ENCODE measurements at regions not wholly inside any gene's neighbourhood (a gene's known extent, or its start where the extent isn't known, plus 50 kb on each side); places are given as distances from the start of the nearest gene placed in this dataset.

- Histone ChIP-seq H3K79me2 (ENCODE audit: insufficient read depth, low read length) (no peaks in the 10 kb centered on the region), H2AFZ (ENCODE audit: low read depth, low read length, poor library complexity, severe bottlenecking) (no peak overlapping the region), H3K9me3 (ENCODE audit: control insufficient read depth in 1 of 2, insufficient read depth in 1 of 2, low read depth in 1 of 2, low read length in 2 of 2) (no peaks in the 10 kb centered on the region), H3K4me1 (ENCODE audit: control insufficient read depth in 1 of 2, insufficient read depth in 2 of 2, low read length in 2 of 2) (no peaks in the 10 kb centered on the region), H3K27ac (ENCODE audit: low read depth, low read length) (no peak overlapping the region), H3K4me3 (replicated peaks in 1 of 2; ENCODE audit: low read depth in 1 of 2, low read length in 2 of 2) (no peak overlapping the region), H3K36me3 (ENCODE audit: control insufficient read depth in 1 of 2, insufficient read depth in 2 of 2, low read length in 2 of 2) (no peaks in the 10 kb centered on the region), H4K20me1 (ENCODE audit: insufficient read depth) (no peaks in the 10 kb centered on the region), H3K4me2 (ENCODE audit: low read length) (no peak overlapping the region), H3K9me2 (ENCODE audit: insufficient read depth) (no peaks in the 10 kb centered on the region), H3K9ac (ENCODE audit: low read length) (no peak overlapping the region), H3K27me3 (ENCODE audit: insufficient read depth, low read length) (no peaks in the 10 kb centered on the region)
- POLR2A ChIA-PET = no interaction called here
- CTCF ChIA-PET = no interaction called here
- ATAC-seq = no peak
- TF ChIP-seq EZH2phosphoT487 (IDR thresholded peaks at IDR 0.05; ENCODE audit: borderline replicate concordance) (no peak), FOSL1 (IDR thresholded peaks at IDR 0.05; ENCODE audit: low read depth) (no peak), POLR2A (IDR thresholded peaks at IDR 0.05; ENCODE audit: borderline replicate concordance, extremely low read depth, insufficient read depth, insufficient read length) (no peak), EZH2 (IDR thresholded peaks at IDR 0.05) (no peak), EGR1 (IDR thresholded peaks at IDR 0.05; ENCODE audit: low read depth) (no peak), SRF (IDR thresholded peaks at IDR 0.05; ENCODE audit: low read depth) (no peak), RAD21 (IDR thresholded peaks at IDR 0.05; ENCODE audit: low read depth) (no peak), TCF7L2 (IDR thresholded peaks at IDR 0.05; ENCODE audit: borderline replicate concordance, extremely low read depth, insufficient read depth, insufficient read length) (no peak), SIN3A (IDR thresholded peaks at IDR 0.05; ENCODE audit: low read depth) (no peak)
- intact Hi-C loops (cut with micrococcal nuclease) = no loop called here
- RAD21 ChIA-PET (ENCODE audit: low non-redundant PET in 1 of 2, low total read pairs in 2 of 2, uncharacterized antibody in 2 of 2, unreplicated experiment in 2 of 2) = no interaction called here
- BruUV-seq (replicated peaks) = no TSS peak
- no peak for DNase-seq (ENCODE audit: low read depth, low spot score)
Observed at GRCh38 chr4:117678861-117679260, 355.4 kb upstream of the NDST3 start.

- TF ChIP-seq EZH2 (IDR thresholded peaks at IDR 0.05) (no peak), SP1 (IDR thresholded peaks at IDR 0.05; ENCODE audit: low read depth) (no peak), YY1 (IDR thresholded peaks at IDR 0.05; ENCODE audit: extremely low read depth, insufficient replicate concordance, low read depth, low read length) (no peak)
- no peaks in the 10 kb centered on the region for H3K9me2 ChIP-seq (ENCODE audit: insufficient read depth)
- H3K4me1 ChIP-seq (ENCODE audit: control insufficient read depth in 1 of 2, insufficient read depth in 2 of 2, low read length in 2 of 2) = no peaks in the 10 kb centered on the region
- ChIA-PET RAD21 (ENCODE audit: low non-redundant PET in 1 of 2, low total read pairs in 2 of 2, uncharacterized antibody in 2 of 2, unreplicated experiment in 2 of 2) (no interaction called here), CTCF (interaction anchor here (2.1 kb wide), 1 partner anchor 9 kb away, joined by 10 read pairs; no protein-coding TSS in a partner anchor), POLR2A (no interaction called here)
- H3K4me2 ChIP-seq (ENCODE audit: low read length) = no peak overlapping the region
- H4K20me1 ChIP-seq (ENCODE audit: insufficient read depth) = no peaks in the 10 kb centered on the region
- intact Hi-C loops (cut with micrococcal nuclease) = loop anchor here (10.0 kb wide), 1 partner anchor 557 kb away; no protein-coding TSS in a partner anchor
- no peak overlapping the region for H3K27ac ChIP-seq (ENCODE audit: low read depth, low read length)
- no peaks in the 10 kb centered on the region for H3K9me3 ChIP-seq (ENCODE audit: control insufficient read depth in 1 of 2, insufficient read depth in 1 of 2, low read depth in 1 of 2, low read length in 2 of 2)
- ATAC-seq = no peak
- DNase-seq (ENCODE audit: low read depth, low spot score) = no peak
- H3K27me3 ChIP-seq (ENCODE audit: insufficient read depth, low read length) = no peaks in the 10 kb centered on the region
- no peak overlapping the region for H3K9ac ChIP-seq (ENCODE audit: low read length)
- H3K36me3 ChIP-seq (ENCODE audit: control insufficient read depth in 1 of 2, insufficient read depth in 2 of 2, low read length in 2 of 2) = no peaks in the 10 kb centered on the region
- H3K4me3 ChIP-seq (replicated peaks in 1 of 2; ENCODE audit: low read depth in 1 of 2, low read length in 2 of 2) = no peak overlapping the region
- no peaks in the 10 kb centered on the region for H3K79me2 ChIP-seq (ENCODE audit: insufficient read depth, low read length)
- BruUV-seq (replicated peaks) = no TSS peak
- H2AFZ ChIP-seq (ENCODE audit: low read depth, low read length, poor library complexity, severe bottlenecking) = no peak overlapping the region
Observed at GRCh38 chr4:117691572-117692351, 342.5 kb upstream of the NDST3 start.

Data from HCT116 (cell line).